ENCODE measurements at regions not wholly inside any gene's neighbourhood (a gene's known extent, or its start where the extent isn't known, plus 50 kb on each side); places are given as distances from the start of the nearest gene placed in this dataset.

- TF ChIP-seq, protein P1, sequence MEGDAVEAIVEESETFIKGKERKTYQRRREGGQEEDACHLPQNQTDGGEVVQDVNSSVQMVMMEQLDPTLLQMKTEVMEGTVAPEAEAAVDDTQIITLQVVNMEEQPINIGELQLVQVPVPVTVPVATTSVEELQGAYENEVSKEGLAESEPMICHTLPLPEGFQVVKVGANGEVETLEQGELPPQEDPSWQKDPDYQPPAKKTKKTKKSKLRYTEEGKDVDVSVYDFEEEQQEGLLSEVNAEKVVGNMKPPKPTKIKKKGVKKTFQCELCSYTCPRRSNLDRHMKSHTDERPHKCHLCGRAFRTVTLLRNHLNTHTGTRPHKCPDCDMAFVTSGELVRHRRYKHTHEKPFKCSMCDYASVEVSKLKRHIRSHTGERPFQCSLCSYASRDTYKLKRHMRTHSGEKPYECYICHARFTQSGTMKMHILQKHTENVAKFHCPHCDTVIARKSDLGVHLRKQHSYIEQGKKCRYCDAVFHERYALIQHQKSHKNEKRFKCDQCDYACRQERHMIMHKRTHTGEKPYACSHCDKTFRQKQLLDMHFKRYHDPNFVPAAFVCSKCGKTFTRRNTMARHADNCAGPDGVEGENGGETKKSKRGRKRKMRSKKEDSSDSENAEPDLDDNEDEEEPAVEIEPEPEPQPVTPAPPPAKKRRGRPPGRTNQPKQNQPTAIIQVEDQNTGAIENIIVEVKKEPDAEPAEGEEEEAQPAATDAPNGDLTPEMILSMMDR (conservative IDR thresholded peaks at IDR 0.05): no peak
- TF ChIP-seq ZFX (IDR thresholded peaks at IDR 0.05): no peak
These were observed 53.1 kb upstream of the MED9 start for GRCh38 chr17:17423656-17424055.
